ENCODE measurements at regions not wholly inside any gene's neighbourhood (a gene's known extent, or its start where the extent isn't known, plus 50 kb on each side); places are given as distances from the start of the nearest gene placed in this dataset.
"Not testable (repeated sequence)": the region's sequence is repeated elsewhere in the genome, so short reads cannot be mapped to it uniquely, and the experiment has no call there.

- no peak for DNase-seq
Measured at GRCh38 chr9:104980039-104980654, 52.2 kb upstream of the ABCA1 start.

- no peak for DNase-seq
Measured at GRCh38 chr9:104981543-104982129, 53.7 kb upstream of the ABCA1 start.

- no peak for DNase-seq
Measured at GRCh38 chr9:104982543-104982942, 54.6 kb upstream of the ABCA1 start.

GRCh38 chr9:104983491-104983890 lies 55.5 kb upstream of the ABCA1 start:
- DNase-seq, result no peak

- DNase-seq, result no peak
Measured at GRCh38 chr9:104984121-104984520, 56.2 kb upstream of the ABCA1 start.

GRCh38 chr9:104984542-104984941 lies 56.6 kb upstream of the ABCA1 start:
- DNase-seq, result no peak

GRCh38 chr9:104984948-104985347 lies 57.0 kb upstream of the ABCA1 start:
- DNase-seq, result no peak

GRCh38 chr9:104986096-104986495 lies 58.1 kb upstream of the ABCA1 start:
- no peak for DNase-seq

- DNase-seq, result no peak
Measured at GRCh38 chr9:104987743-104988142, 59.8 kb upstream of the ABCA1 start.

GRCh38 chr9:104988539-104988938 lies 60.6 kb upstream of the ABCA1 start:
- no peak for DNase-seq

- DNase-seq, result peak; percentile 84 to 87
Measured at GRCh38 chr9:104991144-104991953, 63.4 kb upstream of the ABCA1 start.

GRCh38 chr9:104992659-104993058 lies 64.7 kb upstream of the ABCA1 start:
- DNase-seq, result peak in 1 of 2 donors; percentile 45

GRCh38 chr9:104993291-104993963 lies 65.5 kb upstream of the ABCA1 start:
- DNase-seq, result peak; percentile 70 to 75

GRCh38 chr9:104997536-104997935 lies 69.6 kb upstream of the ABCA1 start:
- DNase-seq, result no peak

GRCh38 chr9:104999136-104999535 lies 71.2 kb upstream of the ABCA1 start:
- no peak for DNase-seq

- not testable (repeated sequence) for DNase-seq
Measured at GRCh38 chr9:105000529-105000928, 72.6 kb upstream of the ABCA1 start.

GRCh38 chr9:105004466-105005090 lies 76.6 kb upstream of the ABCA1 start:
- DNase-seq, result no peak

GRCh38 chr9:105005186-105005585 lies 77.2 kb upstream of the ABCA1 start:
- DNase-seq, result no peak

GRCh38 chr9:105006514-105006913 lies 78.6 kb upstream of the ABCA1 start:
- no peak for DNase-seq

GRCh38 chr9:105007143-105007542 lies 79.2 kb upstream of the ABCA1 start:
- DNase-seq, result no peak

GRCh38 chr9:105010089-105010488 lies 82.1 kb upstream of the ABCA1 start:
- not testable (repeated sequence) for DNase-seq

- DNase-seq, result no peak
Measured at GRCh38 chr9:105021917-105022316, 94.0 kb upstream of the ABCA1 start.
